IPS DF 4.7 (cell line): ENCODE measurements at regions not wholly inside any gene's neighbourhood (a gene's known extent, or its start where the extent isn't known, plus 50 kb on each side); places are given as distances from the start of the nearest gene placed in this dataset.
"Not testable (repeated sequence)": the region's sequence is repeated elsewhere in the genome, so short reads cannot be mapped to it uniquely, and the experiment has no call there.

Experiments
- DNase-seq: peaks from one replicate; pipeline ENCODE4 v3.0.0-alpha.2; 2013; ENCODE audit warnings: low spot score; ENCODE audit errors: extremely low read depth

DNA sequence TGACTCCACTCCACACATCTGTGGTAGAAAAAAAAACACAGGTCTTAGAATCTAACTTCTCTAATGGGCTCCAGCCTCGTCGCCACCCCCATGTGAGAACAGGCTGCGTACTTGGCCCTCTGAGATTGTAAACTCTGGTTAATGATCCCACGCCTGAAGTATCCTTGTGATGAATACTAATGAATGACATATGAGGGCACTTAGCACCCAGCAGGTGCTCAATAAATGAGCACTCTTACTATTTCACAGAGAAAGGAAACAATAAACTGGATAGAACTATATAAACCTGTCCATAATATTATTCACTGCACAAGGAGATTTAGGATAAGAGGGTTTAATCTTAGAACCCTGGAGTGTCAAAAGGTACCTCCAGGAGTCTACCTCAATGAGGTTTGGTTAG is 310.1 kb upstream of the HNRNPA3 start:
- no peak for DNase-seq

DNA sequence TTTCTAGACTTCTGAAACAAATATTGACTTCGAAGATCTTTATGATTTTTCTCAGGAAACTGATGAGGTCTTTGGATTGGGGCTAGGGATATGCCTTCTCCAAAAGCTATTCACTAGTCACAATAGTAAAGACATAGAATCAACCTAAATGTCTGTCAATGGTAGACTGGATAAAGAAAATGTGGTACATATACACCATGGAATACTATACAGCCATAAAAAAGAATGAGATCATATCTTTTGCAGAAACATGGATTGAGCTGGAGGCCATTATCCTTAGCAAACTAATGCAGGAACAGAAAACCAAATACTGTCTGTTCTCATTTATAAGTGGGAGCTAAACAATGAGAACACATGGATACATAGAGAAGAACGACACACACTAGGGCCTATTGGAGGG is 308.5 kb upstream of the HNRNPA3 start:
- DNase-seq = not testable (repeated sequence)

DNA sequence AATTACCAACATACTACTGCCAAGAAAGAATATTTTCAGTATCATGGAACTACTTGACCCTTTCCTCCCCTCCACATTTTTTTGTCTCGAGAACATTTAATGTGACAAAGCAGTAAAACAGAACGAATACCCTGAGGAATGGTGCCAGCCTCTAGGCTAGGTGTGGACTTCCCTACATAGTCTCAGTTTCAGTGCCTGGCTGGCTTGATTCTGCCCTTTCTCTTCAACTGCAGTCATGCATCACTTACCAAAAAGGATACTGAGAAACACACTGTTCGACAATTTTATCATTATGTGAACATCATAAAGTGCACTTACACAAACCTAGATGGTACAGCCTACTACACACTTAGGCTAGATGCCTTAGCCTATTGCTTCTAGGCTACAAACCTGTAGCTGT is 305.3 kb upstream of the HNRNPA3 start:
- DNase-seq = no peak

DNA sequence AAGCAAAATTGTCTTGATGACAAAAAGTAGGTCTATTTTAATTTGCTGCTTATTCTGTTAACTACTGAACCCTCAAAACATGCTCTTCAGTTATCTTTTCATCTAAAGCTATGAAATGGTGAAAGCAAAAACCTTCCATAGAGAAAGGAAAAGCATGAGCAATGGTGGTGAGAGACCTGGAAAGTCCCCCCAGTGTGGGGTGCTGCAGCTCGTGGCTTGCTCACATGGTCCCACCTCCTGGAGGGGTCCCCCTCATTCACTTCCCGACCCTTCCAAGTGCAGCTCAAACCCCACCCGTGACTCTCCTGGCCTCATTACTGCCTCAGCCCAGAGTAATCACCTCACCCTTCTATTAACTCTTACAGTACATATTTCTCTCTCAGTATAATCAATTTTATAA is 301.8 kb upstream of the HNRNPA3 start:
- no peak for DNase-seq

DNA sequence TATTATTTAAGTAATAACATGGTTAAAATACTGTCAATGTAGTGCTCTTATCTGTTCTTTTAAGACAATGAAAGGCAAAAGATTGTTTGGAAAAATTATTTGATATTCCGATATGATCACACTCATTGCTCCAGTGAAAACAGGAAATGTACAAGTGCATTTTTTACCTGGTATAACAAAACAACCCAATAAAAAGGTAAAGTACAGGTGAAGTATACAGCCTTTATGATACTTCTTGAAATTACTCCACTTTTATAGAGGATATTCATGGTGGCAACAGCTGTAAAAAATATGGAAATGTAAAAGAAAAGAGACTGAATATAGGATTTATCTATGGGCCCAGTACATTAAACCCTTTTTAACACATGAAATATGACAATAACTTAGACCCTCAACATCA is 298.6 kb upstream of the HNRNPA3 start:
- DNase-seq = no peak

DNA sequence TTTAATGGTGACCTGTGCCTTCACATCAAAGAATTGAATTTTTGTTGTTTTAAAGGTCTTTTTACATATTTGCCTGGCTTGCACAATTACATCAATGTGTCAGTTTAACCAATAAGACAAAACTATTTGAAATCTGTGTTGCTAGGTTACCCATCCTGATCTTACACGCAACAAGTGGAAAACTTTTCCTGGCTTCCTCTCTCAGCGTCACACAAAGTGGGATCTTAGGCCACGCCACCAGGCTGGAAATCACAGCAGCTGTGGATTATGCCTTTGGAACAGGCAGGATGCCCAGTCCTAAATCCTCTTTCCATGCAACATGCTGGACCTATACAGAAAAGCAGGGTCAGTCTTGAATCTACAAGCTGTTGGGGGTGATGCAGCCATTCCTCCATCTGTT is 298.2 kb upstream of the HNRNPA3 start:
- no peak for DNase-seq

DNA sequence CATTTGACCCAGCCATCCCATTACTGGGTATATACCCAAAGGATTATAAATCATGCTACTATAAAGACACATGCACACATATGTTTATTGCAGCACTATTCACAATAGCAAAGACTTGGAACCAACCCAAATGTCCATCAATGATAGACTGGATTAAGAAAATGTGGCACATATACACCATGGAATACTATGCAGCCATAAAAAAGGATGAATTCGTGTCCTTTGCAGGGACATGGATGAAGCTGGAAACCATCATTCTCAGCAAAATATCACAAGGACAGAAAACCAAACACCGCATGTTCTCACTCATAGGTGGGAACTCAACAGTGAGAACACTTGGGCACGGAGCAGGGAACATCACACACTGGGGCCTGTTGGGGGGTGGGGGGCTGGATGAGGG is 290.0 kb upstream of the HNRNPA3 start:
- not testable (repeated sequence) for DNase-seq

DNA sequence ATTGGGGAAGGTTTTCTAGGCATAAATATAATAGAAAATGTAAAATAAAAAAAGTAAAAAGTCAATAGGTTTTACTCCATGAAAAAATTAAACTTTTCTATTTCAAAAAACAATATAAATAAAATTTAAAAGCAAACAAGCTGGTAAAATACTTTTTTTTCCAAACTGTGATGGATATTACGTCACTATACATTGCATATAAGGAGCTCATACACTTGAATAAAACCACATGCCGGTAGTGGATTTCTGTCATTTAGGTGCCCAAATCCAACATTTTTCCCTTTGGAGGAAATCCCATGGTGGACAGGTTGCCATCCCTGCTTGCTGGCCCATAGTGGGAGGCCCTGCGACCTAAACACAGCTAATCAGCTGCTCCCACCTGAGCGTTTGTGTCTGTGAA is 289.4 kb upstream of the HNRNPA3 start:
- DNase-seq = no peak

DNA sequence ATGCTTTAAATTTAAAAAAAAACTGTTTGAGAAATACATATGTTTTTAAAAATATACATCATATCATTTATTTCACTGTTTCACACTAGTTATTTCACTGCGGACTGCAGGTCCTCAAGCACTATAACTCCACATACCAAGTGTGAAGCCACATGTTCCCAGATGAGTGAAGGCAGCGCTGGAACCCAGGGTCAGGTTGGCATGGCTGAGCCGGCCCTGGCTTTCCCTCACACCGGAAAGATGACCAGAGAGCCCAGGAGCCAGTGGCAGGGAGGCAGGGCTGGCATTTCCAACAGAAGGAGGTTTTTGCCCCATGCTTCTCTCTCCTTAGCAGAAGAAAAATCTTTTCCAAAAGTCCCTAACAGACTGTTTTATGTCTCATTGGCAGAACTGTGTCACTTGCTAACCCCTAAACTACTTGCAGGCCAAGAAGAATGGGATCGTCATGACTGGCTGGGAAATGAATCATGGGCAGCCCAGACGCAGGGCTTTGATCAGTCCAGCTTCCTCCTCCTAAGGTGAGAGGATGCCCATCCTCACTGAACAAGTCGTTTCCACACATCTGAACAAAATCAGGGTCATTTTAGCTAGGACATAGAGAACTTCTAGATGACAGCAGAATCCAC is 287.6 kb upstream of the HNRNPA3 start:
- DNase-seq = no peak

DNA sequence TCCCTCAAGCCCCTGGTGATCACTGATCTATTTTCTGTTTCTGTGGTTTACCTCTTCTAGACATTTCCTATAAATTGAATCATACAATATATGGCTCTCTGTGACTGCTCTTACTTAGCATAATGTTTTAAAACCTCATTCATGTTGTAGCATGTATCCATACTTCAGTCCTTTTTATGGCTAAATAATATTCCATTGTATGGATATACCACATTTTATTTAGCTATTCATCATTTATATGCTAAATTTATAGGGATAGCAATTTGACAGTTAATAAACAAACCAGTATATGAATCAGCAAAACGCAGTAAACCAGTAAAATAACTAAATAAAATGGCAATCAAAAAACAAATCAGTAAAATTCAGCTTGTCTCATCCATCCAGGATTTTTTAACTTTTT is 286.1 kb upstream of the HNRNPA3 start:
- DNase-seq = no peak

DNA sequence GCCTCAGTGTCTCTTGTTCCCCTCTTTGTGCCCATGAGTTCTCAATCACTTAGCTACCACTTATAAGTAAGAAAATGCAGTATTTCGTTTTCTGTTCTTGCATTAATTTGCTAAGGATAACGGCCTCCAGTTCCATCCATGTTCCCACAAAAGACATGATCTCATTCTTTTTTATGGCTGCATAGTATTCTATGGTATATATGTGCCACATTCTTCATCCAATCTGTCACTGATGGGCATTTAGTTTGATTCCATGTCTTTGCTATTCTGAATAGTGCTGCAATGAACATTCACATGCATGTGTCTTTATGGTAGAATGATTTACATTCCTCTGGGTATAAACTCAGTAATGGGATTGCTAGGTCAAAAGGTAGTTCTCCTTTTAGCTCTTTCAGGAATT is 283.2 kb upstream of the HNRNPA3 start:
- not testable (repeated sequence) for DNase-seq

DNA sequence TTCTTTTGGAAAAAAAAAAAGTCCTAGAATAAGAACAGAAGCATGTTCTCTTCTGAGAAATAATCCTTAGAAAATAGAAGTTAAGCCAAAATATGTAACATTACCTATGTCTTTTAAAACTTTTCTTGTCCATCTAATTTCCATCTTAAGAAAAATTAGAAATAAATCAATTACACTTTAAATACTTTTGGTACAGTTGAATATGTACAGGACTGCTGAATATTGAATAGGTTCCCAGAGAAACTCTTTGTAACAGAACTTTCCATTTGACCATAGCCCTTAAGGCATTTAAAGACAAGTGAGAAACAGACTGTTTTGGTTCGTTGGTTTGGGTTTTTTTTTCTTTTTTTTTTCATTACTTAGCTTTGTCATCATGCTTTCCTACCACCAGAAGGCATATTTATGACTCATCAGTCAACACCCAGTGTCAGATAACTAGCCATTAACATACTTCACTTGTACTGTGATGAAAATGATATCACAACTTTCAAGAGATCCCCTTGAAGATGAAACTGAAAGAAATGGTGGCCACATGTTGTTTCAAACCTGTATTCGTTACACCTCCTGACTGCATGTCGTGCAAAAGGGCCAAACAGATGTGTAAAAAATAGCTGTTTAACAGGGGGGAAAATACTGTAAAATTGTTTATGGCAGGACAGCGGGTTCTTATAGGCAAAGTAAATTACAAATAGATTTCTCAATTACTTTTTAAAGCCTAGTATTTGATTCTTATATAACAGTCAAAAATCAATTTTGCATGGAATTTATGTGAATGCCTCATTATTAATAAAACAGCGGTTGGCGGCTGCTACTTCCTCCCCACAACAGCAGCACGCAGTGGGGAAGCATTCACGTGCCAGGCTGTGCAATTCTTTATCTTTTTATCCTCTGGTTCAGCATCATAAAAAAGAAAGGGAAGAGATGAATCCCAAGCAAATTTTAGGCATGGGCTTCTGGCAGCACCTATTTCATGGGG is 280.7 kb upstream of the HNRNPA3 start:
- DNase-seq = no peak

DNA sequence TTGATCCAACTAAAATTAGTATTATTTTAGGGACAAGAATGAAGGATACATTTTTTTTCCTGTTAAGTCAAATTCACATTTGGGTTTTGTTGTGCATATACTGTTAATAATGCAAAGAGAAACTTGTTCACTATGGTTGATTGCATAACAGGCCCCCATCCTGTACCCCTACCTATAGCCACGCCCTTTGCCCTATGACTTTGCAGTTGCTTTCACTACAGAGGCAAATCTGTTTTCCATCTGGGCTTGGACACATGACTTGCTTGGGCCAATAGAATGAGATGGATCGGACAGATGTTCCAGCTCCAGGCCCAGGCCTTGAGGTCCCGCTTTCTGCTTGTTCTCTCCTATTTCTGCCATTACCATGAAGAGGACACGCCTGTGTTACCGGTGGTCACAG is 278.5 kb upstream of the HNRNPA3 start:
- no peak for DNase-seq

DNA sequence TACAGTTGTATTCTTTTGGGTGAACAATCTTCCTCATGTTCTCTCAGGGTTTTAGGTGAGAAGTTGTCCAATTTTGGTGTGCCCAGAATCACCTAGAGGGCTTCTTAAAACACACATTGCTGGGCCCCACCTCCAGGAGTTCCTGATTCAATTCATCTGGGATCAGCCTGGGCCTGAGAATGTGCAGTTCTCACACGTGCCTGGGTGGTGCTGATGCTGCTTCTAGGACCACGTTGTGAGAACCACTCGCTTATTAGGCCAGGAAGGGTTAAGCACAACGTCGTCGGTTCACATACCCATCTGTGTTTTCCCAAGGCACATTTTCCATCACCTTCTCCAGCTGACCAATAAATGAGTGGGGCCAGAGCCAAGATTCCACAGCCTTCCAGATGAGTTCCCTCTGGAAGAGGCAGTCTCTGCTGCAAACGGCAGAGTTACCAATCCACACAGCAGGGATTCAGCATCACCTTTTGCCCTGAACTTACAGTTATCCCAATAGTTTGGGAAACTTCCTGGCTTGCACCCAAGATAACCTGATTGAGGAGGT is 277.7 kb upstream of the HNRNPA3 start:
- no peak for DNase-seq

DNA sequence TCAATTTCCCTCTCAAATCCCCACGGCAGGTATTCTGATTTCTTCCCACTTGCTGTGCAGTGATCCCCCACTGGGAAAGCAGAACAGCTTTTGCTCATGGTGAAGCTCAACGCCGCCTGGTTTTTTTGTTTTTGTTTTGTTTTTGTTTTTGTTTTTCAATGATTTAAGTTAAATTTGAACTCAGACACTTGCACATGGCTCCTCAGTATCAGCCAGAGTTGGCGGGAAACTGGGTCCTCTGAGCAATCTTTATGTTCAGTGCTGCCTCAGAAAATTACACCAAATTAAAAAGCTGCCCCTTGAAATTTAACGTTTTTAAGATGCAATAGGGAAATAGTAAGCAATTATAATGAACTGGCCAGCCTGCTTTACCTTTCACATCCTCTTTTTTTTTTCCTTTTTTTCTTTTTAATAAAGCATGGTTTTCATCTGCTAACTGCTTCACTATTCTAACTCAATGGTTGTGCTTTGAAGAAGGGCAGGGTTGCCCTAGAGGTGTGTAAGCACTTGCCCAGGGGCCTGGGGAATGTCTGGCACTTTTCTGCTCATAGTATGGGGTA is 277.0 kb upstream of the HNRNPA3 start:
- no peak for DNase-seq

DNA sequence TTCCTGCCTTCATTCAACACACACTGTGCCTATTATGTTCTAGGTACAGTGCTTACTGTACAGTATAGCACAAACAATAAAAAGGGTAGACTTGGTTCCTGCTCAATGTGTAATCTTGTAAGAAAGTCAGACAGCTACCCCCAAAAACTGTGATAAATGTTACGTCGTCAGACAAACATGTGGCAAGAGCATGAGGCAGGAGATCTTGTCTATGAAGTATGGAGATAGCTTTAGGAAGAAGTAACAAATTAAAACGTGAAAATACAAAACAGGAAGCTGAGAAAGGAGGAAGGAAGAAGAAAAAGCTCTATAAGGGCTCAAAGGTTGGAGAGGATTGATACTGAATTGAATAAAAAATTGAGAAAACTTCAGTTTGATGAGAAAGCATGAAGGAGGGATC is 276.2 kb upstream of the HNRNPA3 start:
- DNase-seq = no peak

DNA sequence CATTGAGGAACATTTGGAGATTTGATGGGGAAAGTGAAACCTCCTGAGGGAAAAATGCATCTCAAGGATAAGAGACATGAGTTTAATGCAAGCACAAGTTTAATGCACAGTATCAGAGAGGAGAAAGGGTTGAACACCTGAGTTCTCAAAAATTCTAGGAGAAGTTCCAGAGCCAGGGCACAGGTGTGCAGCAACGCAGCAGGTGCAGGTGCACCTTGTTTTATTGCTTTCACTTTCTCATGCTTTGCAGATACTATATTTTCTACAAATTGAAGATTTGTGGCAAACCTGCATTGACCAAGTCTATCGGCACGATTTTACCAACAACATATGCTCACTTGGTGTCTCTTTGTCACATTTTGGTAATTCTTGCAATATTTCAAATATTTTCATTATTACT is 267.6 kb upstream of the HNRNPA3 start:
- no peak for DNase-seq

DNA sequence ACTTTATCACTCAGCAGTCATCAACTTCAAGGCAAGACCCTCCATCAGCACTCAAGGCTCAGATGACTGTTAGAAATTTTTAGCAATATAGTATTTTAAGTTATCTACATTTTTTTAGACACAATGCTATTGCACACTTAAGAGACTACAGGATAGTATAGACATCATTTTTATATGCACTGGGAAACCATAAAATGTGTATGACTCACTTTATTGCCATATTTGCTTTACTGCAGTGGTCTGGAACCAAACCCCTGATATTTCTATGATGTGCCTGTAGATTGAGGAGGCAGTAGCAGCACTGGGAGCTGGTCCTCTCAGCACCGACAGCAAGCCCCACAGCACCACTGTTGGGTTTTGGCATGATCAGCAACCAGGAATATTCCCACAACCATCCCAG is 264.8 kb upstream of the HNRNPA3 start:
- no peak for DNase-seq

DNA sequence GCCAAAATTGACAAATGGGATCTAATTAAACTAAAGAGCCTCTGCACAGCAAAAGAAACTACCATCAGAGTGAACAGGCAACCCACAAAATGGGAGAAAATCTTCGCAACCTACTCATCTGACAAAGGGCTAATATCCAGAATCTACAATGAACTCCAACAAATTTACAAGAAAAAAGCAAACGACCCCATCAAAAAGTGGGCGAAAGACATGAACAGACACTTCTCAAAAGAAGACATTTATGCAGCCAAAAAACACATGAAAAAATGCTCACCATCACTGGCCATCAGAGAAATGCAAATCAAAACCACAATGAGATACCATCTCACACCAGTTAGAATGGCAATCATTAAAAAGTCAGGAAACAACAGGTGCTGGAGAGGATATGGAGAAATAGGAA is 261.4 kb upstream of the HNRNPA3 start:
- DNase-seq = not testable (repeated sequence)

DNA sequence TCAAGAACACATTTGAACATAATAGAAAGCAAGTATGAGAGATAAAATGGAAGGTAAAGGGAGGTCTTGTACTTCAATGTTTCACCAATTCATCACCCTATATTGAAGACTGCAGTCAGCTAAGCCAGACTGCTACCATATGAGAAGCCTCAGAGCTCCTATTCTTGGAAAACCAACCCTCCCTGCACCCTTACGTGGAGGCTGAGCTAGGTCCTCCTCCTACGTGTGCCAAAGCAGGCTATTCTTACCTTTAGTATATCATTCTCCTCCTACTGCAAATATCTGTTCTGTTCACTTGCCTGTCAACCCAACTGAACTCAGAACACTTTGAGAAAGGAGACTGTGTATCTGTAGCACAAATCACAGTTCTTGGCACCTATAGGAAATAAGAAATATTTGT is 255.8 kb upstream of the HNRNPA3 start:
- DNase-seq = no peak

DNA sequence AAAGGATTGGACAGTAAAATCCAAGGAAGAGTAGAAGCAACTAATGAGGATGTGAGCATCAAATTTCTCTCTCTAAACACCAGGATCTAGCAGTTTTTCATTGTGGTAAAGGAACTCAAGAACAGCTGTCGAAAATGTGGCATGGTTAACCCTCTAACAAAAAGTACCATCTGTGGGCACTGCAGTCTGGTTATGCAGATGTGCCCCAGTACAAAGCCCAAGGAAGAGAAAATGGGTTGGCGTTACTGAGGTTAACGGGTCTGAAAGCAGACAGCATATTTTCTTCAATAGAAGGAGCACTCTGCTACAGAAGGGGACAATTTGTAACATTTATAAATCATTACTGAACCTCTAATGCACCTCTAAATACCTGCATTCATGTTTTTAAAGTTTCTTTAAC is 253.0 kb upstream of the HNRNPA3 start:
- no peak for DNase-seq

DNA sequence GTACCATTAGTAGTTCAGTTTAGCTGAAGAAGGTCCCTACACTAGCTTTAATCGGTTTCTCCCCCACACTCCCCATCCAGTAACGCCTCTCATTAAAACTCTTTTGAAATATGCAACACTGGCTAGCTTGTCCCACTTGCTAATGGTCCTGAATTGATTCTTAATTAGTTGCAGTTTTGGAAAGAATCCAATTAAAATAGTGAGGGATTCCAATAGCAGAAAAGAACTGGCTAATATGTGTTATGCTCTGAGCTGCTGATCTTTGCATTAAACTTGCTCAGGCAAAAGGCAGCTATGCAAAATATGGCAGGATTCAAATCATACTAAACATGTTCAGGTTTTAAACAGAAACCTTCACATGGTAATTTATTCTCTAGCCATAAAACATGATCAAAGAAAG is 252.5 kb upstream of the HNRNPA3 start:
- DNase-seq = no peak
